Karpas-422 (cell line): ENCODE measurements at regions not wholly inside any gene's neighbourhood (a gene's known extent, or its start where the extent isn't known, plus 50 kb on each side); places are given as distances from the start of the nearest gene placed in this dataset.

ENCODE experiments used
- DNase-seq: peaks from one replicate; pipeline ENCODE4 v3.0.0-alpha.2; 2015
- H2AFZ ChIP-seq: fragments of 200-600 bp; sonication (generic); 2 replicates; pipeline ENCODE4 v1.6.1; 2014; ENCODE audit warnings: antibody characterized with exemption, low read length, mixed read lengths
- H3K27ac ChIP-seq: fragments of 200-600 bp; sonication (generic); 2 replicates; pipeline ENCODE4 v1.5.1; 2014; ENCODE audit warnings: mild to moderate bottlenecking, low read length, moderate library complexity
- H3K27me3 ChIP-seq: fragments of 200-600 bp; sonication (generic); 2 replicates; pipeline ENCODE4 v1.6.1; 2014; ENCODE audit warnings: low read length, mixed read lengths
- H3K36me3 ChIP-seq: fragments of 200-600 bp; sonication (generic); 2 replicates; pipeline ENCODE4 v1.6.1; 2014; ENCODE audit warnings: low read length, mixed read lengths; ENCODE audit not compliant: insufficient read depth
- H3K4me1 ChIP-seq: fragments of 200-600 bp; sonication (generic); 2 replicates; pipeline ENCODE4 v1.6.1; 2014; ENCODE audit warnings: mild to moderate bottlenecking, low read length, mixed read lengths
- H3K4me2 ChIP-seq: fragments of 200-600 bp; sonication (generic); 2 replicates; pipeline ENCODE4 v1.6.1; 2014; ENCODE audit warnings: low read length, low read depth, mild to moderate bottlenecking; ENCODE audit not compliant: poor library complexity, severe bottlenecking
- H3K4me3 ChIP-seq: fragments of 200-600 bp; sonication (generic); 2 replicates; pipeline ENCODE4 v1.5.1; 2014; ENCODE audit warnings: mild to moderate bottlenecking, antibody characterized with exemption, low read length, mixed read lengths
- H3K79me2 ChIP-seq: fragments of 200-600 bp; sonication (generic); 2 replicates; pipeline ENCODE4 v1.6.1; 2014; ENCODE audit warnings: mild to moderate bottlenecking, low read length, mixed read lengths
- H3K9ac ChIP-seq: fragments of 200-600 bp; sonication (generic); 2 replicates; pipeline ENCODE4 v1.6.0; 2014; ENCODE audit warnings: low read length
- H3K9me2 ChIP-seq: fragments of 200-600 bp; sonication (generic), shearing (Covaris generic); replicated peaks from 2 replicates; pipeline ENCODE4 v1.6.0; 2014; ENCODE audit warnings: mild to moderate bottlenecking, low read length, moderate library complexity; ENCODE audit not compliant: insufficient read depth
- H3K9me3 ChIP-seq: fragments of 300-700, 200-600 bp; sonication (generic); 2 replicates; pipeline ENCODE4 v1.6.1; 2014; ENCODE audit warnings: low read length, mixed read lengths
- H4K20me1 ChIP-seq: fragments of 200-600 bp; sonication (generic); 2 replicates; pipeline ENCODE4 v1.6.1; 2014; ENCODE audit warnings: mild to moderate bottlenecking, antibody characterized with exemption, low read length, low read depth; ENCODE audit not compliant: insufficient read depth

GRCh38 chr5:26828294-26828693 lies 210.1 kb downstream of the CDH9 start:
- no peaks in the 10 kb centered on the region for H3K27me3 ChIP-seq
- H3K79me2 ChIP-seq: no peaks in the 10 kb centered on the region
- no peak for DNase-seq
- no peak overlapping the region for H3K9ac ChIP-seq
- H3K27ac ChIP-seq: no peak overlapping the region
- no peak overlapping the region for H2AFZ ChIP-seq
- no peaks in the 10 kb centered on the region for H3K36me3 ChIP-seq
- H4K20me1 ChIP-seq: no peaks in the 10 kb centered on the region
- peaks cover 15% of the 10 kb centered on the region for H3K9me3 ChIP-seq
- H3K4me2 ChIP-seq: no peak overlapping the region
- H3K9me2 ChIP-seq: no peaks in the 10 kb centered on the region
- H3K4me3 ChIP-seq: no peak overlapping the region
- H3K4me1 ChIP-seq: no peaks in the 10 kb centered on the region

DNA sequence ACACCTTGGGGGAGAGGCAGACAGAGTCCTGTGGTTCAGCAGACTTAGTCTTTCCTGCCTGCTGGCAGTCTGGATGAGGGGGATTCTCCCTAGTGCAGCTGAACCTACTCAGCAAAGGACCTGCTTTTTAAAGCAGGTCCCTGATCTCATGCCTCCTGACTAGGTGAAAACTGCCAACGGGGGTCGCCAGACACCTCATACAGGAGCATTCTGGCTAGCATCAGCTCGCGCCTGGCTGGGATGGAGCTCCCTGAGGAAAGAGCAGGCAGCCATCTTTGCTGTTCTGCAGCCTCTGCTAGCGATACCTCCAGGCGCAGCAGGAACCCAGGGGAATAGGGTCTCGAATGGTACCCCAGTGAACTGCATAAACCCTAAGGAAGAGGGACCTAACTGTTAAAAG lies 225.2 kb downstream of the CDH9 start:
- DNase-seq: no peak
- no peaks in the 10 kb centered on the region; the same call in 1 of the 2 replicates for H3K9me3 ChIP-seq
- H3K9ac ChIP-seq: no peak overlapping the region
- no peak overlapping the region for H3K4me3 ChIP-seq
- H3K4me1 ChIP-seq: no peaks in the 10 kb centered on the region
- no peaks in the 10 kb centered on the region for H4K20me1 ChIP-seq
- H3K36me3 ChIP-seq: no peaks in the 10 kb centered on the region
- no peaks in the 10 kb centered on the region for H3K79me2 ChIP-seq
- no peak overlapping the region for H3K4me2 ChIP-seq
- no peaks in the 10 kb centered on the region for H3K27me3 ChIP-seq
- no peak overlapping the region for H3K27ac ChIP-seq
- H2AFZ ChIP-seq: peak overlapping the region; percentile 24; the same call in 1 of the 2 replicates
- no peaks in the 10 kb centered on the region for H3K9me2 ChIP-seq

GRCh38 chr5:26812714-26813113 lies 225.7 kb downstream of the CDH9 start:
- Histone ChIP-seq H3K27ac (no peak overlapping the region), H2AFZ (no peak overlapping the region), H4K20me1 (no peaks in the 10 kb centered on the region), H3K9me3 (no peaks in the 10 kb centered on the region; the same call in 1 of the 2 replicates), H3K9ac (no peak overlapping the region), H3K27me3 (no peaks in the 10 kb centered on the region), H3K4me2 (no peak overlapping the region), H3K79me2 (no peaks in the 10 kb centered on the region), H3K4me1 (no peaks in the 10 kb centered on the region), H3K36me3 (no peaks in the 10 kb centered on the region), H3K4me3 (no peak overlapping the region), H3K9me2 (no peaks in the 10 kb centered on the region)
- no peak for DNase-seq

DNA sequence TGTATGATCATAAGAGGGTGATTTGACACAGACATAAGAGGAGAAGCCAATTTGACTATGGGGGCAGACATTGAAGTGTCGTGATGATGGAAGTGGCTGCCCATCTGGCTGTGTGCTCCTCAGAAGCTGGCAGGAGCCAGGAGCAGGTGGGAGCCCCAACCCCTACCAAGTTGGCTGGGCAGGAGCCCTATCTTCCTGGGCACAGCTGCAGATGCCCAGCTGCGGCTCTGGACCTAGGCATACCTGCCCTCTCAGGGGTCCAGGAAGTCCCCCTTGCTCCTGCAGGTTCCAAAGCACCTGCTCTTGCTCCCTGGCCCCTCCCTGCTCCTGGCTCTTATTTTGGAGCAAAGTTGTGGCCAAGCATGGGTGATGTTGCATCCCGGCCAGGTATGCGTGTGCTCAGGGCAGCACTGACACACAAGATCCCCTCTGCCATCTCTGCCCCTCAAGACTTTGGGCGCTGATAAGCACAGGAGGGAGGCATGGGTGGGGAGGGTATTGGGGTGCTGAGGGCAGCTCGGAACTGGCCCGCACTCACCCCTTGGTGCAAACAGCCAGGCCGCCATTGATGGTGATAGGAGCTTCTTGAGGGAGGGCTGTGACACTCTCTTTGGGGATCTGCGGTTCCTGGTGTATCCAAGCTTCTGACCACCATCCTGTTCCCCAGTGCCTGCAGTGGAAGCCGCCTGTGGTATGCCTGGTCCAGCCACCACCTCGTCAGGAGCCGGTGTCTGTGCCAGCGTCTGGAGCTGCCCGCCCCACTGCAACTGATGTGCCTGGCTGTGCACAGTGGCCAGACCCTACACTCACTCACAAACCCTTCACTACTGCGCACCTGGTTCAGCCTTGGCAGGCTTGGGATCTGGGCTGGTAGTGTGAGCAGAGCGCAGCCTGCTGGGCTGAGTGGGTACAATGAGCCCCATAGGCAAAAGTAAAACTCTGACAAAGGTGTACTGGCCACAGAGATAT lies 230.9 kb downstream of the CDH9 start:
- Histone ChIP-seq H3K4me3 (no peak overlapping the region), H3K4me2 (no peak overlapping the region), H3K9me2 (no peaks in the 10 kb centered on the region), H3K4me1 (no peaks in the 10 kb centered on the region), H2AFZ (no peak overlapping the region), H3K79me2 (no peaks in the 10 kb centered on the region), H3K27ac (no peak overlapping the region), H4K20me1 (no peaks in the 10 kb centered on the region), H3K9me3 (peaks cover 3% of the 10 kb centered on the region), H3K27me3 (no peaks in the 10 kb centered on the region), H3K36me3 (no peaks in the 10 kb centered on the region), H3K9ac (no peak overlapping the region)
- no peak for DNase-seq

- Histone ChIP-seq H3K4me3 (no peak overlapping the region), H3K27ac (no peak overlapping the region), H3K9ac (no peak overlapping the region), H3K9me2 (no peaks in the 10 kb centered on the region), H3K27me3 (no peaks in the 10 kb centered on the region), H3K4me1 (no peaks in the 10 kb centered on the region), H3K9me3 (peaks cover 3% of the 10 kb centered on the region), H2AFZ (no peak overlapping the region), H3K36me3 (no peaks in the 10 kb centered on the region), H4K20me1 (no peaks in the 10 kb centered on the region), H3K4me2 (no peak overlapping the region), H3K79me2 (no peaks in the 10 kb centered on the region)
- no peak for DNase-seq
Observed at GRCh38 chr5:26805076-26805475, 233.3 kb downstream of the CDH9 start.

GRCh38 chr5:26802944-26803343 lies 235.4 kb downstream of the CDH9 start:
- Histone ChIP-seq H3K4me3 (no peak overlapping the region), H3K36me3 (no peaks in the 10 kb centered on the region), H3K79me2 (no peaks in the 10 kb centered on the region), H3K27ac (no peak overlapping the region), H3K9me2 (no peaks in the 10 kb centered on the region), H3K4me2 (no peak overlapping the region), H2AFZ (0 out of 2 replicates have a peak overlapping the region, but pooled peaks have one; percentile 13), H3K27me3 (no peaks in the 10 kb centered on the region), H3K9ac (no peak overlapping the region), H4K20me1 (no peaks in the 10 kb centered on the region), H3K9me3 (peaks cover 3% of the 10 kb centered on the region), H3K4me1 (no peaks in the 10 kb centered on the region)
- DNase-seq: no peak

GRCh38 chr5:26791433-26791832 lies 247.0 kb downstream of the CDH9 start:
- H3K4me2 ChIP-seq: no peak overlapping the region
- H3K27ac ChIP-seq: no peak overlapping the region
- no peaks in the 10 kb centered on the region for H3K36me3 ChIP-seq
- H3K4me3 ChIP-seq: no peak overlapping the region
- H3K9me2 ChIP-seq: no peaks in the 10 kb centered on the region
- no peak for DNase-seq
- no peaks in the 10 kb centered on the region for H3K4me1 ChIP-seq
- no peaks in the 10 kb centered on the region for H3K79me2 ChIP-seq
- no peaks in the 10 kb centered on the region for H3K9me3 ChIP-seq
- H4K20me1 ChIP-seq: no peaks in the 10 kb centered on the region
- no peak overlapping the region for H3K9ac ChIP-seq
- no peaks in the 10 kb centered on the region for H3K27me3 ChIP-seq
- H2AFZ ChIP-seq: no peak overlapping the region

GRCh38 chr5:26791021-26791420 lies 247.4 kb downstream of the CDH9 start:
- Histone ChIP-seq H3K27me3 (no peaks in the 10 kb centered on the region), H3K36me3 (no peaks in the 10 kb centered on the region), H4K20me1 (no peaks in the 10 kb centered on the region), H3K4me1 (no peaks in the 10 kb centered on the region), H3K9ac (no peak overlapping the region), H2AFZ (no peak overlapping the region), H3K9me2 (no peaks in the 10 kb centered on the region), H3K27ac (no peak overlapping the region), H3K9me3 (no peaks in the 10 kb centered on the region), H3K4me3 (no peak overlapping the region), H3K79me2 (no peaks in the 10 kb centered on the region), H3K4me2 (peak overlapping the region; percentile 3)
- DNase-seq: no peak
